ENCODE measurements at regions not wholly inside any gene's neighbourhood (a gene's known extent, or its start where the extent isn't known, plus 50 kb on each side); places are given as distances from the start of the nearest gene placed in this dataset.

- no peak for TF ChIP-seq REST (IDR thresholded peaks at IDR 0.05; ENCODE audit: low read depth, low read length)
- TF ChIP-seq PBX3 (IDR thresholded peaks at IDR 0.05) = no peak
Observed at GRCh38 chr5:32511776-32512374, 67.3 kb upstream of the ZFR start (continued).

DNA sequence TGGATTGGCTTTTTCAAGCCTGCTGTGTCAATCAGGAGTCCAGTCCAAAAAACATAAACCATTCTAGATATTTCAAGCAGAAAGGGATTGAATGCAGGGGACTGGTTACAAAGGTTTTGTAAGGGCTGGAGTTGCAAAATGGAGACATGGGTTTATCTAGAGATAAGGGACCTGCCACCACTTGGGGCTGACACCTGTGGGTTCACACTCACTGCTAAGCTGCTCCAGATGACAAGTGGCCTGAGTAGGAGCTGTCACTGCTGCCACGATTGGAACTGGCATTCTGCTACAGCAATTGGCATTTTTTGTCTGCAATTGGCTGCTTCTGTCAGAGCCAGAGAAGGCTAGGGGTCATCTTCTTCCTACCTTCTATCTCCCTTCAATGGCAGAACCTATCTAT, 66.3 kb upstream of the ZFR start:
- H3K27me3 ChIP-seq (ENCODE audit: insufficient read depth) = no peaks in the 10 kb centered on the region
- H2AFZ ChIP-seq (ENCODE audit: low read depth) = no peak overlapping the region
- no peak for TF ChIP-seq MAX (IDR thresholded peaks at IDR 0.05; ENCODE audit: low read depth)
- TF ChIP-seq NRF1 (IDR thresholded peaks at IDR 0.05; ENCODE audit: low read depth, low read length) = no peak
- no peak for TF ChIP-seq REST (IDR thresholded peaks at IDR 0.05; ENCODE audit: low read depth, low read length)
- TF ChIP-seq RXRA (IDR thresholded peaks at IDR 0.05; ENCODE audit: borderline replicate concordance, low read depth) = no peak
- no peak for TF ChIP-seq USF1 (IDR thresholded peaks at IDR 0.05; ENCODE audit: borderline replicate concordance, low read depth)
- TF ChIP-seq SIN3A (IDR thresholded peaks at IDR 0.05; ENCODE audit: borderline replicate concordance, low read depth, low read length) = no peak
- TF ChIP-seq TAF1 (IDR thresholded peaks at IDR 0.05; ENCODE audit: borderline replicate concordance, low read depth, low read length) = no peak
- no peak for TF ChIP-seq TEAD4 (IDR thresholded peaks at IDR 0.05; ENCODE audit: borderline replicate concordance, insufficient read depth)
- TF ChIP-seq MEF2A (IDR thresholded peaks at IDR 0.05; ENCODE audit: borderline replicate concordance, low read depth) = no peak
- TF ChIP-seq RCOR1 (IDR thresholded peaks at IDR 0.05; ENCODE audit: low read length) = no peak
- TF ChIP-seq, protein P1, sequence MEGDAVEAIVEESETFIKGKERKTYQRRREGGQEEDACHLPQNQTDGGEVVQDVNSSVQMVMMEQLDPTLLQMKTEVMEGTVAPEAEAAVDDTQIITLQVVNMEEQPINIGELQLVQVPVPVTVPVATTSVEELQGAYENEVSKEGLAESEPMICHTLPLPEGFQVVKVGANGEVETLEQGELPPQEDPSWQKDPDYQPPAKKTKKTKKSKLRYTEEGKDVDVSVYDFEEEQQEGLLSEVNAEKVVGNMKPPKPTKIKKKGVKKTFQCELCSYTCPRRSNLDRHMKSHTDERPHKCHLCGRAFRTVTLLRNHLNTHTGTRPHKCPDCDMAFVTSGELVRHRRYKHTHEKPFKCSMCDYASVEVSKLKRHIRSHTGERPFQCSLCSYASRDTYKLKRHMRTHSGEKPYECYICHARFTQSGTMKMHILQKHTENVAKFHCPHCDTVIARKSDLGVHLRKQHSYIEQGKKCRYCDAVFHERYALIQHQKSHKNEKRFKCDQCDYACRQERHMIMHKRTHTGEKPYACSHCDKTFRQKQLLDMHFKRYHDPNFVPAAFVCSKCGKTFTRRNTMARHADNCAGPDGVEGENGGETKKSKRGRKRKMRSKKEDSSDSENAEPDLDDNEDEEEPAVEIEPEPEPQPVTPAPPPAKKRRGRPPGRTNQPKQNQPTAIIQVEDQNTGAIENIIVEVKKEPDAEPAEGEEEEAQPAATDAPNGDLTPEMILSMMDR (IDR thresholded peaks at IDR 0.05) = no peak
- TF ChIP-seq PBX3 (IDR thresholded peaks at IDR 0.05) = no peak
- no peak for TF ChIP-seq NFIC (IDR thresholded peaks at IDR 0.05; ENCODE audit: borderline replicate concordance)
- no peak for TF ChIP-seq EP300 (IDR thresholded peaks at IDR 0.05; ENCODE audit: borderline replicate concordance in 1 of 2, low read depth in 1 of 2, low read length in 1 of 2)
- no peak for TF ChIP-seq RAD21 (IDR thresholded peaks at IDR 0.05; ENCODE audit: low read length)
- no peak for TF ChIP-seq CHD2 (IDR thresholded peaks at IDR 0.05; ENCODE audit: low read length, partially characterized antibody)

More for the DNA sequence above, 66.3 kb upstream of the ZFR start:
- H3K9me3 ChIP-seq = no peaks in the 10 kb centered on the region
- H3K9ac ChIP-seq = no peak overlapping the region
- POLR2A ChIA-PET = no interaction called here
- peaks cover 12 to 17% of the 10 kb centered on the region in 2 experiments for H3K4me1 ChIP-seq (ENCODE audit: control insufficient read depth in 1 of 2, insufficient read depth in 2 of 2, low read depth in 1 of 2, low read length in 1 of 2)
- H4K20me1 ChIP-seq (ENCODE audit: insufficient read depth) = no peaks in the 10 kb centered on the region
- WGBS (ENCODE audit: low lambda C conversion rate) = 0% methylated on average over 1 of the region's 1 CpG
- no peak overlapping the region for H3K4me3 ChIP-seq (ENCODE audit: low read depth in 2 of 2, low read length in 1 of 2)
- H3K36me3 ChIP-seq (replicated peaks in 1 of 2; ENCODE audit: control insufficient read depth in 1 of 2, insufficient read depth in 2 of 2, low read length in 1 of 2) = no peaks in the 10 kb centered on the region
- H3K79me2 ChIP-seq (ENCODE audit: insufficient read depth) = no peaks in the 10 kb centered on the region
- CTCF ChIA-PET = interaction anchor here (0.7 kb wide), 1 partner anchor 21 kb away, joined by 3 read pairs; no protein-coding TSS in a partner anchor
- peaks cover 33% of the 10 kb centered on the region for H3F3A ChIP-seq (replicated peaks; ENCODE audit: insufficient read depth)
- no peaks in the 10 kb centered on the region for H3K9me2 ChIP-seq
- no peak for DNase-seq
- H3K4me2 ChIP-seq = no peak overlapping the region
- H3K27ac ChIP-seq (ENCODE audit: low read depth in 2 of 2, low read length in 1 of 2) = no peak overlapping the region
